Right lobe of liver (tissue), 4 donors: ENCODE measurements at regions not wholly inside any gene's neighbourhood (a gene's known extent, or its start where the extent isn't known, plus 50 kb on each side); places are given as distances from the start of the nearest gene placed in this dataset.

Source experiments
- POLR2A ChIP-seq: fragments of 450-650 bp; IDR thresholded peaks from one replicate; pipeline ENCODE4 v1.6.1; 2017; ENCODE audit warnings: antibody characterized with exemption, mild to moderate bottlenecking
- TF ChIP-seq, protein P1 (sequence below), 4 donors: fragments of 200-600 bp in 3 of 4; fragments of 450-650 bp in 1 of 4; IDR thresholded peaks; one replicate each; pipeline versions ENCODE4 v1.5.1 to v1.8.0; 2016 to 2022; ENCODE audit warnings: antibody characterized with exemption in 4 of 4, mild to moderate bottlenecking in 2 of 4
- donor health status: DM: no; HTN: no; CAD: no.
- donor health status: DM: no; HTN: no; CAD: no.
- donor health status: DM: no; HTN: yes; CAD: no.

DNA sequence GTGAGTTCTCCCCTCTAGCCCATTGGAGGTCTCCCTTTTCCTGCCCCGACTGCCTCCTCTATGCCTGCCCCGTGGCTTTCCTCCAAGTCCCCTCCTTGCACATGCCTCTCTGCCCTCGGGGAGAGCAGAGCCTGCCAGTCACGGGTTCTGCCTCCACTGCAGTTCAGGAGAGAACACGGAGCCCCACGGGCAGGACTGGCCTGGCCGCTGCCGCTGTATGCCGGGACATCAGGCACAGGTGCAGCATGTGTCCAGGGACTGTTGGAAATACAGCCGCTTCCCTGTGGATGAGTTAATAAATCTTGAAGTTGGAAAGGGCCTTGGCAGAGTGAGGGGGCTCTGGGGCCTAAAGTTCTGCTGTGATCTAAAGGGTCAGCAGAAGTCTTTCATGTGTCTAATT lies 676.6 kb downstream of the MATN1 start:
- TF ChIP-seq, protein P1, sequence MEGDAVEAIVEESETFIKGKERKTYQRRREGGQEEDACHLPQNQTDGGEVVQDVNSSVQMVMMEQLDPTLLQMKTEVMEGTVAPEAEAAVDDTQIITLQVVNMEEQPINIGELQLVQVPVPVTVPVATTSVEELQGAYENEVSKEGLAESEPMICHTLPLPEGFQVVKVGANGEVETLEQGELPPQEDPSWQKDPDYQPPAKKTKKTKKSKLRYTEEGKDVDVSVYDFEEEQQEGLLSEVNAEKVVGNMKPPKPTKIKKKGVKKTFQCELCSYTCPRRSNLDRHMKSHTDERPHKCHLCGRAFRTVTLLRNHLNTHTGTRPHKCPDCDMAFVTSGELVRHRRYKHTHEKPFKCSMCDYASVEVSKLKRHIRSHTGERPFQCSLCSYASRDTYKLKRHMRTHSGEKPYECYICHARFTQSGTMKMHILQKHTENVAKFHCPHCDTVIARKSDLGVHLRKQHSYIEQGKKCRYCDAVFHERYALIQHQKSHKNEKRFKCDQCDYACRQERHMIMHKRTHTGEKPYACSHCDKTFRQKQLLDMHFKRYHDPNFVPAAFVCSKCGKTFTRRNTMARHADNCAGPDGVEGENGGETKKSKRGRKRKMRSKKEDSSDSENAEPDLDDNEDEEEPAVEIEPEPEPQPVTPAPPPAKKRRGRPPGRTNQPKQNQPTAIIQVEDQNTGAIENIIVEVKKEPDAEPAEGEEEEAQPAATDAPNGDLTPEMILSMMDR (IDR thresholded peaks at IDR 0.05), result no peak
- no peak for TF ChIP-seq POLR2A
